HG03432 (cell line): ENCODE measurements at regions not wholly inside any gene's neighbourhood (a gene's known extent, or its start where the extent isn't known, plus 50 kb on each side); places are given as distances from the start of the nearest gene placed in this dataset.
"Not testable (repeated sequence)": the region's sequence is repeated elsewhere in the genome, so short reads cannot be mapped to it uniquely, and the experiment has no call there.

Experiments
- ATAC-seq: cut with Tn5 transposase; IDR thresholded peaks from one replicate; pipeline ENCODE4 v1.9.1; 2021; ENCODE audit warnings: mild to moderate bottlenecking, moderate library complexity; ENCODE audit not compliant: unreplicated experiment

DNA sequence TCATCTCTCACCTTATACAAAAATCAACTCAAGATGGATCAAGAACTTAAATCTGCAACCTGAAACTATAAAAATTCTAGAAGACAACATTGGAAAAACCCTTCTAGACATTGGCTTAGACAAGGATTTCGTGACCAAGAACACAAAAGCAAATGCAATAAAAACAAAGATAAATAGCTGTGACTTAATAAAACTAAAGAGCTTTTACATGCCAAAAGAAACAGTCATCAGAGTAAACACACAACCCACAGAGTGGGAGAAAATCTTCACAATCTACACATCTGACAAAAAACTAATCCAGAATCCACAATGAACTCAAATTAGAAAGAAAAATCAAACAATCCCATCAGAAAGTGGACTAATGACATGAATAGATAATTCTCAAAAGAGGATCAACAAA, 532.4 kb downstream of the KIF20B start:
- ATAC-seq: not testable (repeated sequence)

GRCh38 chr10:90245623-90246022, 544.2 kb downstream of the KIF20B start:
- no peak for ATAC-seq

DNA sequence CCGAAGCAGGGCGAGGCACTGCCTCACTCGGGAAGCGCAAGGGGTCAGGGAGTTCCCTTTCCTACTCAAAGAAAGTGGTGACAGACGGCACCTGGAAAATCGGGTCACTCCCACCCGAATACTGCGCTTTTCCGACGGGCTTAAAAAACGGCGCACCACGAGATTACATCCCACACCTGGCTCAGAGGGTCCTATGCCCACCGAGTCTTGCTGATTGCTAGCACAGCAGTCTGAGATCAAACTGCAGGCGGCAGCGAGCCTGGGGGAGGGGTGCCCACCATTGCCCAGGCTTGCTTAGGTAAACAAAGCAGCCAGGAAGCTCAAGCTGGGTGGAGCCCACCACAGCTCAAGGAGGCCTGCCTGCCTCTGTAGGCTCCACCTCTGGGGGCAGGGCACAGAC, 549.4 kb downstream of the KIF20B start:
- not testable (repeated sequence) for ATAC-seq

DNA sequence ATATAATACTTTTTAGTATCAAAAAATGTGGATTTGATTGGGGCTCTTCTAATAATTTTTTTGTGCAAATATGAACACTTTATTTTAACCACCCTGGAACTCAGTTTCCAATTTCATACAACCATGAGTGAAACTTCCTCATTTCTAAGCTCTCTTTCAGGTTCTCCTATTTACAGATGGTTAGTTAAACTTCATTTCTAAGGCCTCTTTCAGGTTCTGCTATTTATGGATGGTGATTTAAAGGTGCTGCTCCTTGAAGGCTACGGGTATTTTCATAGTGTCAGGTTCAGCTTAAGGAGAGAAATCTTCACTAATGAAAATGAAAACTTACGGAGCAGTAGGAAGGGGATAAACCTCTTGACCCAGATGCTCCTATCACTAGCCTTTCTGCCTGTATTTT, 568.3 kb downstream of the KIF20B start:
- no peak for ATAC-seq

DNA sequence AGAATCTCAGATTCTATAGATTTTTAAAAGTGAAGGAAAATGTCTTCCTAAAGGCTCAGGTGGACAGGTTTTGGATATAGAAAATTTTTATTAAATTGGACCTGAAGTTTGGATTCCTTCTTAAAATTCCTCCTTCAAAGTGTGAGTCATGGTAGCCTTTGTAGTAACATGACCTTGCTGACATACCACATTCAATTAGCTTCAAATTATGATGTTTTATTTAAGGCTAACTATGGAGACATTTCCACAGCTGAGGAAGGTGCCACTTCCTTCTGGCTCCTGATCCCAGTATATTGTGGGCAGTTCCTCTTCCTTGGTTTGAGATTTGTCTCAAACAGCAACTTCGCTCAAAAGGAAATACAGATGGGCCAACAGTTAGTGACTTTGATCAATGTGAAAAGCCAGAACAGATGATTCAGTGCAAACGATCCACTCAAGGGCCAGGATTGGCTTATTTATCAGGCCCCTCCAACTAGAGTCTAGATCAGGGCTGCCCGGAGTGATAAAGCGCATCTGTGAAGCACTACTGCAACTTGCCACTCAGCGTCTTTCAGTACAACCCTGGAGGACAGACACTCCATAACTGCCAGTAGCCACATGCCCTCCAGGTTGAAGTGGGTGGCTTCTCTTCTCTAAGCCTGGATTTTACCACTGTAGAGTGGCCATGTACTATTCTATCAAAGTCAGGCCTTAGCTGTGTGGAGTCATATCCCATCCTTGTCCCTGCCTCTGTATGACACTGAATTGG, 573.5 kb downstream of the KIF20B start:
- no peak for ATAC-seq

GRCh38 chr10:90276894-90277475, 575.6 kb downstream of the KIF20B start:
- no peak for ATAC-seq

DNA sequence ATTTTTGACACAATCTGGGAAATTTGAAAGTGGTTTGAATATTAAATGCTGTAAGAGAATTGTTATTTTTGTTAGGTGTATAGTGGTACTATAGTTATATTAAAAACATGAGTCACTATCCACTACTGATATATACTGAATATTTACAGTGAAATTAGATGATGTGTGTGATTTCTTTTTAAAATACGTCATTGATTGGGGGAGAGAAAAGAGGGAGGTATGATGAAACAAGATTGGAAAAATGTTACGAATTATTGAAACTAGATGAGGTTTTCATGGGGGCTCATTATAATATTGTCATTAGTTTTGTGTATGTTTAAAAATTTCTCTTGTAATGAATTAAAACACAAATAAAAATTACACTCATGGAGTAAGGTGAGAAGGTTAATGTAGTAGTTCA, 571.4 kb downstream of the HTR7 start:
- ATAC-seq: no peak

GRCh38 chr10:90286941-90287340, 570.9 kb downstream of the HTR7 start:
- no peak for ATAC-seq

DNA sequence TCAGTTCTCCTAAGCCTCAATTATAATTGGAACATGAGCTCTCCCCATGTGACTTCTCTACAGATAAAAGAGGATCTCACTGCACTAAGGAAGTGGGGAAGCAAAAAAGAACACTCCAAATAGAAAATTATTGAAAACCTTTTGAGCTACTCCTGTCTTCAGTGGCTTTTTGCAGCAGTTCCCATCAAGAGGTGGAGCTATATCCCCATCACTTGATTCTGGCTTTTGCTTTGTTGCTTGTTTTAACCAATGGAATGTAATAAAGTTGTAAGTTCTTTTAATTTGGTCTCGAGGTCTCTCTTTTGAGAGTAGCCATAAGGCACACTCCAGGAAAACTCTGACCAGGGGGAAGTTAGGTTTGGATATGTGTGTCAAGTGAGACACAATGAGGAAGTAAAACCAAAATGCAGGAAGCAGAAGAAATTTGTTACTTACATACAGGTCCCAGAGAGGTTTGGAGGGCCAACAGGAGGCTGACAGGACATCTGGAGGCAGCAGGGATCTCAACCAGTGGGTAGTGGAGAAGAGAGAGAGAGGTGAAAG, 569.4 kb downstream of the HTR7 start:
- ATAC-seq: peak; percentile 24

DNA sequence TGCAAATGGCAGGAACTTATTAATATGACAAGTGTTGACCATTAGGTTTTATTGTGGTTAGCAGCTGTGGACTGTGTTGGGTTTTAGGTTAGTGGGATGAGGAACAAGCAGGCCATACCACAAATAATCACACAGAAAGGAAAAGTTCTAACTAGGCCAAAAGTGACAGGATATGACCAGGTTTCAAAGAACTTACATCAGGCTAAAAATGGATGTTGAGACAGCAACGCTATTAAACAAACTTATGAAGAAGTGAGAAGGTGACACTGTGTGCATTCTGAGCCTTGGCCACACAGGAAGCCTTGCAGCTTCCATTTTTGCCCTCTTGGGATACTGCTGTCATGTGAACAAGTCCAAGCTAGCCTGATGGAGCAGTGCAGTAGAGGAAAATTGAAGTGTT, 568.8 kb downstream of the HTR7 start:
- peak; percentile 67 for ATAC-seq

- no peak for ATAC-seq
Observed at GRCh38 chr10:90293616-90294015, 564.2 kb downstream of the HTR7 start.

DNA sequence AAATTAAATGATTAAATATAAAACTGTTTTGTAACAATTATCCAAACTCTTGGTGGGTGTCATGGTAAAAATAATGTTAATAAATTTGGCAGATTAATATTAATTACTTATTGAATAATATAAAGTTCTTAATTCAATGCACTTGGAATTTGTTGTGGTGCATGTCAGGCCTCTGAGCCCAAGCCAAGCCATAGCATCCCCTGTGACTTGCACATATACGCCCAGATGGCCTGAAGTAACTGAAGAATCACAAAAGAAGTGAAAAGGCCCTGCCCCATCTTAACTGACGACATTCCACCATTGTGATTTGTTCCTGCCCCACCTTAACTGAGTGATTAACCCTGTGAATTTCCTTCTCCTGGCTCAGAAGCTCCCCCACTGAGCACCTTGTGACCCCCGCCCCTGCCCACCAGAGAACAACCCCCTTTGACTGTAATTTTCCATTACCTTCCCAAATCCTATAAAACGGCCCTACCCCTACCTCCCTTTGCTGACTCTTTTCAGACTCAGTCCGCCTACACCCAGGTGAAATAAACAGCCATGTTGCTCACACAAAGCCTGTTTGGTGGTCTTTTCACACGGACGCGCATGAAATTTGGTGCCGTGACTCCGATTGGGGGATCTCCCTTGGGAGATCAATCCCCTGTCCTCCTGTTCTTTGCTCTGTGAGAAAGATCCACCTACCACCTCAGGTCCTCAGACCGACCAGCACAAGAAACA, 562.9 kb downstream of the HTR7 start:
- ATAC-seq: not testable (repeated sequence)

GRCh38 chr10:90302031-90302430, 555.8 kb downstream of the HTR7 start:
- not testable (repeated sequence) for ATAC-seq

DNA sequence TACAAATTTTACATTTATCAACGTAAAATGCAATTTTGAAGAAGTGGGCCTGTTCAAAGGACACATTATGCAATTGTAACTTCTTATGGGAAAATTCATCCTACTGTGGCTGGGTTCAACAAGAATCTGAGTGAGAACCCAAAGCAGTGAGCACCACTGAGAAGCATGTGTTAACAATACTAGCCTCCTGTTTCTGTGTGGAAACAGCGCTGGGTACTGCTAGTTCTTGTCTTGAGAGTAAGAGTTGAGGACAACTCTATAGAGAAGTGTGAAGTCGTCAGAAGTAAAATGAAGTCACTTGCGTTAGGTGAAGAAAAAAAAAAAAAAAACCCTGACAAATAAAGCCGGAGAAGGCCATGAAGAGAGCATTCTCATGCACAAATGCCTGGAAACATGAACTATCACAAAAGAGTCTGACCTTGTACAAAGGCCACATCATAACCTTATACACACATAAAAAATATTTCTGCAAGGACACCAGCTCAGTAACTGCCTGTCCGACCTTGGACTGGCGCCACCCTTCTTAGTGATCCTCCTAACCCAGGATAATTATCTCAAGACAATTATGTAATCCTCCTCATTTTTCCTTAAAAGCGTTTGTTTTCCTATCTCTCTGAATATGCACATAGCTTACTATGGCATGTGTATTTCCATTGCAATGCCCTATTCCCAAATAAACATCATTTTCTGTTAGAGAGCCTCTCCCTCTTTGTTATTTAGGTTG, 554.9 kb downstream of the HTR7 start:
- ATAC-seq: no peak

GRCh38 chr10:90304533-90304932, 553.3 kb downstream of the HTR7 start:
- ATAC-seq: no peak

DNA sequence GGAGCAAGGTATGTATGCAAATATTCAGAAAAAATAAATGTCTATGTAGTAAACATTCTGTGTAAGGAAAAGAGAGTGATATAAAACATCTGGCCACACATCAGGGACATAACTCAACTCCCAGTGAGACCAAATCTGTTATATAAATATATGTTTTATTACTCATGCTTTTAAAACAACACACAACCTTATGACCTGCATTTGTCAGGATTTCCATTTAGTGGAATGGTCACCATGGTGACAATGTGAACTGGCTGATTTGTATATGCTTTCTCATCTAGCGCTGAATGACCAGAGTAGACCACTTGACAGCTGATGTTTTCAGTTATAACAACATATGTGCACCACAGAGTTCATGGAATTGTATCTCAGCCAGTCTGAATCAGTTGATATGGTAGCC, 551.7 kb downstream of the HTR7 start:
- no peak for ATAC-seq

- ATAC-seq: no peak
Observed at GRCh38 chr10:90308223-90308622, 549.6 kb downstream of the HTR7 start.

DNA sequence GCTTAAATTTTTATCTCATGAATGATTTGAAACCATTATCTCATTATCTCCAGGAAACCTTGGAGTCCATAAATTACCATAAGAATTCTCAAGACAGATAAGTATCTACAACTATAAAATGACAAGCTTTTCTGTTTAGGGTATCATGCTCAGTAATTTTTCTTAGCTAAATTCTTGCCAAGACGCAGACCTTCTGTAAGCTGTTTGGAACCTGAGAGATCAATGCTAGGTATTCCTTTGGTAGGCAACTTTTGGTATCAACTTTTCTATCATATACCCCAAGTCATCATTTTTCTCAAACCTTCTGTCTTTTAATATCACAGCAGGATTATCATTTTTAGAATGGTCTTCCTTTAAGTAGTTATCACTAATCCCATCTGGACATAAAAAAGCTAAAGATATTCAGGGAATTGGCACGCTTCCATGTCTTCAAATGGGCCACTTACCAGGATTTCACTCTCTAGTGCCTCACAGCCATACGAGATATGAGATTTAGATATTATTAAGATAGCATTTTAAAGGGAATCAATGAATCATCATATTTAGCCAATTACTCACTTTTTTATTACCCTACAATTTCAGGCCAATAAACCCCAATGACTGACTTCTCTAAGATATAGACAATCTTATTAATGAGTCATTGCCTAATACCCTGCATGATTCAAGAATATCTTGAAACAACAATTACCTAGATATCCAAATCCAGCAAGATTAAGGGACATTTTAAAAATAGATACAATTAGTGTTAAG, 544.1 kb downstream of the HTR7 start:
- ATAC-seq: no peak

DNA sequence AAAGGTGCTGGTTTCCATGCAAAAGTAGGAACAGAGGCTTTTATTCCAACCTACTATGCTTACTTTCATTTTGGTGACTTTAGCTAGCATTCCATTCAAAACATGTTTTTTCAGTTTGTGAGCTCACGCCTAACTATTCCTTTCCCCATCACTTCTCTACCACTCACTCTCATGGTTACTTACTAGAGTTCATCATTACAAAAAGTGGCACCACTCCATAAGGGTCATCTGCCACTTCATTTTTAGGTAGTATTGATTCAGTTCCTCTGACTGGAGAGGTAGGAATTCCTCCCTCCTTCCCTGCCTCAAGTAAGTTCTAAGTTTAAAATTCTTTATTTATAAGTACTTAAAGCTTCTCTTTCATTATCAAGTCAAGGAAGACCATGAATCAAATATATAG, 543.1 kb downstream of the HTR7 start:
- ATAC-seq: no peak

DNA sequence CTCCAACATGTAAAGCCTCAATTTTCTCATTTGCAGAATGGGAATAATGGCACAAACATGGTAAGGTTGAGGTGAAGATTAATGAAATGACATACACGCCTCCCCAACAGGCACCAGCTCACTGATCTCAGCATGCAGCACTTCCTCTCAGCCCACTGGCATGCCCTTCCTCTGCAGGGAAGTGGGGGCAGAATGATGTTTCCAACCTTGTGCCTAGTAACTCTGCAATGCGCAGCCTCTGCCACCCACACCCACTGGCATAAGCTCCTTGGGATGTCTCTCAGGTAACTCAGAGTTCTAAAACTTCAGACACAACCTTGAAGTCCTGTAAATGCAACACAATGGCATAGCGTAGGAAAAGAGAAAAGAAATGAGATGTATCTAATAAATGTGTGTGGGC, 540.7 kb downstream of the HTR7 start:
- no peak for ATAC-seq
